Lower leg skin (tissue), 3 donors: ENCODE measurements at regions not wholly inside any gene's neighbourhood (a gene's known extent, or its start where the extent isn't known, plus 50 kb on each side); places are given as distances from the start of the nearest gene placed in this dataset.

Experiments
- POLR2A ChIP-seq, 2 donors: fragments of 450-650 bp; IDR thresholded peaks; one replicate each; pipeline ENCODE4 v1.6.1; 2016 to 2017; ENCODE audit warnings: antibody characterized with exemption in 2 of 2, mild to moderate bottlenecking in 1 of 2, moderate library complexity in 1 of 2
- TF ChIP-seq, protein P1 (sequence below), 3 donors: fragments of 450-650 bp; IDR thresholded peaks; one replicate each; pipeline ENCODE4 v1.5.1; 2016; ENCODE audit warnings: antibody characterized with exemption in 3 of 3, mild to moderate bottlenecking in 3 of 3, moderate library complexity in 2 of 3

DNA sequence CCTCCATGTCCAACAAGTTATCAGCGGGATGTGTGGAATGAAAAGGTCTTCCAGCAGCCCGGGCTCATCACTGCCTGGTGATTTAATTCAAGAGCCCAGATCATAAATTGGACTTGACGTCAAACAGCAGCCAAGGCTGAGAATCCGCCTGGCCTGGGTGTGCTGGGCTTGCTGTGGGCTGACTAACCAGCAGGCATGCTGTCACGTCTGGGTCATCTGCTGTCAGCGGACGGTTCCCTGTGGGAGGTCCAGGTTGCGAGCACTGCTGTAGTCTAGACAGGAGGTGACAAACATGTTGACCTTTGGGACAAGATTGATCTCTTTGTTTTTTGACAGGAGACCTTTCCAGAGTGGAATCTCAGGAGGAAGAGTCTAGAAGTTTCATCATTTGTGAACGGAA, 289.7 kb downstream of the OSTF1 start:
- TF ChIP-seq, protein P1, sequence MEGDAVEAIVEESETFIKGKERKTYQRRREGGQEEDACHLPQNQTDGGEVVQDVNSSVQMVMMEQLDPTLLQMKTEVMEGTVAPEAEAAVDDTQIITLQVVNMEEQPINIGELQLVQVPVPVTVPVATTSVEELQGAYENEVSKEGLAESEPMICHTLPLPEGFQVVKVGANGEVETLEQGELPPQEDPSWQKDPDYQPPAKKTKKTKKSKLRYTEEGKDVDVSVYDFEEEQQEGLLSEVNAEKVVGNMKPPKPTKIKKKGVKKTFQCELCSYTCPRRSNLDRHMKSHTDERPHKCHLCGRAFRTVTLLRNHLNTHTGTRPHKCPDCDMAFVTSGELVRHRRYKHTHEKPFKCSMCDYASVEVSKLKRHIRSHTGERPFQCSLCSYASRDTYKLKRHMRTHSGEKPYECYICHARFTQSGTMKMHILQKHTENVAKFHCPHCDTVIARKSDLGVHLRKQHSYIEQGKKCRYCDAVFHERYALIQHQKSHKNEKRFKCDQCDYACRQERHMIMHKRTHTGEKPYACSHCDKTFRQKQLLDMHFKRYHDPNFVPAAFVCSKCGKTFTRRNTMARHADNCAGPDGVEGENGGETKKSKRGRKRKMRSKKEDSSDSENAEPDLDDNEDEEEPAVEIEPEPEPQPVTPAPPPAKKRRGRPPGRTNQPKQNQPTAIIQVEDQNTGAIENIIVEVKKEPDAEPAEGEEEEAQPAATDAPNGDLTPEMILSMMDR (IDR thresholded peaks at IDR 0.05), result no peak
- no peak for TF ChIP-seq POLR2A (IDR thresholded peaks at IDR 0.05)
